Upper lobe of left lung (tissue), 4 donors: ENCODE measurements at regions not wholly inside any gene's neighbourhood (a gene's known extent, or its start where the extent isn't known, plus 50 kb on each side); places are given as distances from the start of the nearest gene placed in this dataset.

ENCODE experiments used
- CTCF ChIP-seq, 6 experiments: fragments of 450-650 bp in 4 of 6; fragments of 200-600 bp in 2 of 6; sonication (generic) in 2 of 6; IDR thresholded peaks; one replicate each; pipeline ENCODE4 v1.5.1; 2016 to 2019; ENCODE audit warnings: antibody characterized with exemption in 6 of 6
- EP300 ChIP-seq, 4 donors: sonication (generic); formaldehyde crosslinking; IDR thresholded peaks; one replicate each; pipeline ENCODE4 v1.5.1; 2017; ENCODE audit warnings: antibody characterized with exemption in 4 of 4, control low read depth in 2 of 4
- POLR2AphosphoS5 ChIP-seq, 2 donors: sonication (generic); formaldehyde crosslinking; IDR thresholded peaks; one replicate each; pipeline ENCODE4 v1.5.1; 2017; ENCODE audit warnings: antibody characterized with exemption in 2 of 2

DNA sequence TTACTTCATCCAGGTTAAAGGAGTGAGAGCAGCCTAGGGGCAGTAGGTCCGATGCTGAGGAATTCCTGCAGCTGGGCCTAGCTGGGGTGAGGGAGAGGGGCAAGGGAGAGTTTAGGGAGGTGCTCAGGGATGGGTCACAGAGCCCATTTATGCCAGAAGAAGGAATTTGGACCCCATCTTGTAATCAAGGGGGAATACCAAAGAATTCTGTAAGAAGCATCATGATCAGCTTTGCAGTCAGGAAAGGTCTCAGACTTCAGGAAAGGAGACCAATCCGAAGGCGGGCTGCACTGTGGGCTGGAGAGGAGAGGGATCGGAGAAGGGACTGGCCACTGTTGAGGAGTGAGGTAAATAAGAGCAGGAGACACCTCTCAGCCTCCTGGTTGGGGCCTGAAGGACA lies 566.6 kb upstream of the MGMT start:
- TF ChIP-seq POLR2AphosphoS5 (IDR thresholded peaks at IDR 0.05) (no peak), CTCF (IDR thresholded peaks at IDR 0.05) (no peak), EP300 (IDR thresholded peaks at IDR 0.05) (no peak)
